ENCODE measurements at regions not wholly inside any gene's neighbourhood (a gene's known extent, or its start where the extent isn't known, plus 50 kb on each side); places are given as distances from the start of the nearest gene placed in this dataset.

- DNase-seq (ENCODE audit: low read depth) = no peak
Measured at GRCh38 chr4:149928507-149928906, 112.9 kb upstream of the IQCM start.

- no peak for DNase-seq (ENCODE audit: low read depth)
Measured at GRCh38 chr4:149931431-149931830, 115.8 kb upstream of the IQCM start.

- no peak for DNase-seq (ENCODE audit: low read depth)
Measured at GRCh38 chr4:149932188-149932587, 116.5 kb upstream of the IQCM start.

GRCh38 chr4:149933120-149933519 is 117.5 kb upstream of the IQCM start:
- no peak for DNase-seq (ENCODE audit: low read depth)

GRCh38 chr4:149933883-149934282 is 118.2 kb upstream of the IQCM start:
- no peak for DNase-seq (ENCODE audit: low read depth)

GRCh38 chr4:149949381-149949780 is 128.9 kb upstream of the DCLK2 start:
- no peak for DNase-seq (ENCODE audit: low read depth)

GRCh38 chr4:149951152-149951900 is 126.9 kb upstream of the DCLK2 start:
- DNase-seq (ENCODE audit: low read depth) = no peak

GRCh38 chr4:149952101-149952500 is 126.1 kb upstream of the DCLK2 start:
- DNase-seq (ENCODE audit: low read depth) = no peak

- no peak for DNase-seq (ENCODE audit: low read depth)
Measured at GRCh38 chr4:149952716-149953115, 125.5 kb upstream of the DCLK2 start.

GRCh38 chr4:149955780-149956390 is 122.4 kb upstream of the DCLK2 start:
- DNase-seq (ENCODE audit: low read depth) = no peak

- no peak for DNase-seq (ENCODE audit: low read depth)
Measured at GRCh38 chr4:149956678-149957077, 121.6 kb upstream of the DCLK2 start.

- peak; percentile 50 for DNase-seq (ENCODE audit: low read depth)
Measured at GRCh38 chr4:149961876-149962597, 116.2 kb upstream of the DCLK2 start.

GRCh38 chr4:149964001-149964796 is 114.0 kb upstream of the DCLK2 start:
- no peak for DNase-seq (ENCODE audit: low read depth)

- DNase-seq (ENCODE audit: low read depth) = no peak
Measured at GRCh38 chr4:149965206-149965605, 113.0 kb upstream of the DCLK2 start.

- no peak for DNase-seq (ENCODE audit: low read depth)
Measured at GRCh38 chr4:149972407-149972806, 105.8 kb upstream of the DCLK2 start.

- DNase-seq (ENCODE audit: low read depth) = no peak
Measured at GRCh38 chr4:149973181-149973580, 105.1 kb upstream of the DCLK2 start.

- DNase-seq (ENCODE audit: low read depth) = no peak
Measured at GRCh38 chr4:149975172-149975571, 103.1 kb upstream of the DCLK2 start.

GRCh38 chr4:149980121-149980682 is 98.0 kb upstream of the DCLK2 start:
- DNase-seq (ENCODE audit: low read depth) = no peak

GRCh38 chr4:149980941-149981340 is 97.3 kb upstream of the DCLK2 start:
- DNase-seq (ENCODE audit: low read depth) = peak; percentile 36

- no peak for DNase-seq (ENCODE audit: low read depth)
Measured at GRCh38 chr4:149983401-149983800, 94.8 kb upstream of the DCLK2 start.

GRCh38 chr4:149983931-149984330 is 94.3 kb upstream of the DCLK2 start:
- DNase-seq (ENCODE audit: low read depth) = no peak

GRCh38 chr4:149985981-149986380 is 92.3 kb upstream of the DCLK2 start:
- no peak for DNase-seq (ENCODE audit: low read depth)

Data from HS-27A (cell line).